ENCODE measurements at regions not wholly inside any gene's neighbourhood (a gene's known extent, or its start where the extent isn't known, plus 50 kb on each side); places are given as distances from the start of the nearest gene placed in this dataset.

GRCh38 chr3:194767446-194768207 lies 81.9 kb downstream of the FAM43A start:
- Histone ChIP-seq H4K8ac (replicated peaks; ENCODE audit: insufficient read length, low read depth, low read length) (no peak overlapping the region), H3K79me1 (ENCODE audit: insufficient read depth, low read depth, low read length, poor library complexity, severe bottlenecking) (no peaks in the 10 kb centered on the region), H2BK5ac (ENCODE audit: insufficient read length, low read length) (no peak overlapping the region), H3K14ac (ENCODE audit: insufficient read depth, low read length) (no peak overlapping the region), H3K4me2 (ENCODE audit: insufficient read depth, insufficient read length, low read length) (no peak overlapping the region), H3T11ph (ENCODE audit: low read length) (no peak overlapping the region), H4K5ac (ENCODE audit: insufficient read length, low read depth, low read length) (no peak overlapping the region), H3K9me3 (ENCODE audit: control insufficient read depth, low read depth, low read length) (no peaks in the 10 kb centered on the region), H3K79me2 (ENCODE audit: insufficient read depth, low read length) (no peaks in the 10 kb centered on the region), H2BK120ac (ENCODE audit: low read depth, low read length, poor library complexity, severe bottlenecking) (no peak overlapping the region), H2AFZ (ENCODE audit: low read length) (no peak overlapping the region), H3K18ac (ENCODE audit: insufficient read length, low read depth, low read length) (no peak overlapping the region), H3K23ac (ENCODE audit: insufficient read length, low read depth, low read length) (no peak overlapping the region), H3K27ac (ENCODE audit: insufficient read length, low read depth, low read length) (no peak overlapping the region), H4K91ac (ENCODE audit: insufficient read length, low read depth, low read length) (no peak overlapping the region), H4K20me1 (ENCODE audit: control insufficient read depth, insufficient read depth, insufficient read length) (no peaks in the 10 kb centered on the region), H3K23me2 (ENCODE audit: insufficient read length, low read depth, low read length, poor library complexity, severe bottlenecking) (no peaks in the 10 kb centered on the region), H2AK5ac (ENCODE audit: insufficient read length, low read length) (no peak overlapping the region), H3K9ac (ENCODE audit: extremely low read depth, insufficient read length, low read length) (no peak overlapping the region), H2BK12ac (ENCODE audit: insufficient read length, low read depth, low read length) (no peak overlapping the region), H3K27me3 (ENCODE audit: insufficient read depth, low read length) (peaks cover 3% of the 10 kb centered on the region; the same call in 1 of the 2 replicates), H3K4ac (ENCODE audit: low read depth, low read length) (no peak overlapping the region), H2BK15ac (ENCODE audit: low read depth, low read length) (no peak overlapping the region), H3K56ac (ENCODE audit: insufficient read length, low read depth, low read length) (no peak overlapping the region), H3K4me1 (ENCODE audit: insufficient read depth, low read length) (no peaks in the 10 kb centered on the region; the same call in 1 of the 2 replicates), H2BK20ac (ENCODE audit: low read depth, low read length, poor library complexity, severe bottlenecking) (no peak overlapping the region)
- peaks cover 62% of the 10 kb centered on the region for H3K27me3 Mint-ChIP-seq (ENCODE audit: low read depth)
- peaks cover 15 to 17% of the 10 kb centered on the region in 2 experiments for H3K4me1 Mint-ChIP-seq
- no peaks in the 10 kb centered on the region; a peak in 1 of 5 replicates for H3K9me3 Mint-ChIP-seq
- DNase-seq, result no peak
- H3K36me3 Mint-ChIP-seq (ENCODE audit: insufficient read depth in 1 of 3, low read depth in 3 of 3), result no peaks in the 10 kb centered on the region; a peak in 1 of 7 replicates
- no CpG with 5 or more reads among the region's 8 CpGs for WGBS (ENCODE audit: extremely low coverage, insufficient read length, low lambda C conversion rate)
- H3K27ac Mint-ChIP-seq, result no peak overlapping the region
- TF ChIP-seq CTCF (conservative IDR thresholded peaks at IDR 0.05), result no peak
- H3K4me3 Mint-ChIP-seq, result no peak overlapping the region
